CD14-positive monocyte (primary cell): ENCODE measurements at regions not wholly inside any gene's neighbourhood (a gene's known extent, or its start where the extent isn't known, plus 50 kb on each side); places are given as distances from the start of the nearest gene placed in this dataset.

Experiments used
- DNase-seq, 3 donors: peaks; one replicate each; pipeline ENCODE4 v3.0.0-alpha.2; 2011 to 2022
- H2AFZ ChIP-seq: 2 replicates; pipeline ENCODE4 v1.6.0; 2012; ENCODE audit warnings: mild to moderate bottlenecking, low read depth, low read length, inconsistent platforms; ENCODE audit not compliant: insufficient read depth, poor library complexity, severe bottlenecking
- H3K27ac ChIP-seq, 2 donors: 1 replicate in 1 of 2; 2 replicates in 1 of 2; pipeline ENCODE4 v1.5.1; 2012 to 2013; ENCODE audit warnings: low read length in 2 of 2, control low read depth in 1 of 2, inconsistent platforms in 1 of 2, low read depth in 1 of 2, mild to moderate bottlenecking in 1 of 2
- H3K27me3 ChIP-seq, 2 donors: one replicate each; pipeline versions ENCODE4 v1.6.0 to v1.6.1; 2011 to 2013; ENCODE audit warnings: low read length in 2 of 2; ENCODE audit not compliant: control insufficient read depth in 2 of 2, insufficient read depth in 2 of 2
- H3K36me3 ChIP-seq, 2 donors: replicated peaks in 1 of 2; 1 replicate in 1 of 2; 2 replicates in 1 of 2; pipeline versions ENCODE4 v1.5.1 to v1.6.1; 2012 to 2013; ENCODE audit warnings: low read length in 2 of 2, control low read depth in 1 of 2, inconsistent platforms in 1 of 2, mild to moderate bottlenecking in 1 of 2; ENCODE audit not compliant: insufficient read depth in 2 of 2, control insufficient read depth in 1 of 2
- H3K4me1 ChIP-seq, 2 donors: 1 replicate in 1 of 2; 2 replicates in 1 of 2; pipeline versions ENCODE4 v1.5.1 to v1.6.1; 2012 to 2013; ENCODE audit warnings: low read length in 2 of 2, control low read depth in 1 of 2, inconsistent platforms in 1 of 2, mild to moderate bottlenecking in 1 of 2, moderate library complexity in 1 of 2; ENCODE audit not compliant: insufficient read depth in 2 of 2, control insufficient read depth in 1 of 2
- H3K4me2 ChIP-seq: replicated peaks from 2 replicates; pipeline ENCODE3; 2012; ENCODE audit warnings: low read length, moderate library complexity, mild to moderate bottlenecking; ENCODE audit not compliant: poor library complexity, severe bottlenecking; ENCODE audit errors: extremely low read depth
- H3K4me3 ChIP-seq, 3 experiments: fragments of 200-600 bp in 1 of 3; sonication (generic) in 1 of 3; replicated peaks in 1 of 3; 1 replicate in 2 of 3; 2 replicates in 1 of 3; pipeline ENCODE4 v1.5.1; 2011 to 2013; ENCODE audit warnings: low read length in 3 of 3, mild to moderate bottlenecking in 3 of 3, control low read depth in 2 of 3, low read depth in 2 of 3, inconsistent platforms in 1 of 3, moderate library complexity in 1 of 3
- H3K79me2 ChIP-seq: 2 replicates; pipeline ENCODE4 v1.6.0; 2012; ENCODE audit warnings: mild to moderate bottlenecking, control low read depth, inconsistent platforms, low read length, moderate library complexity; ENCODE audit not compliant: insufficient read depth
- H3K9ac ChIP-seq: 2 replicates; pipeline ENCODE4 v1.6.0; 2017; ENCODE audit warnings: low read length, mild to moderate bottlenecking; ENCODE audit not compliant: insufficient read depth, poor library complexity, severe bottlenecking
- H3K9me3 ChIP-seq, 2 donors: replicated peaks in 1 of 2; 1 replicate in 1 of 2; 2 replicates in 1 of 2; pipeline versions ENCODE4 v1.5.1 to v1.6.1; 2012 to 2013; ENCODE audit warnings: low read length in 2 of 2, control low read depth in 1 of 2; ENCODE audit not compliant: control insufficient read depth in 1 of 2, insufficient read depth in 1 of 2
- H4K20me1 ChIP-seq: 2 replicates; pipeline ENCODE4 v1.6.0; 2012; ENCODE audit warnings: mild to moderate bottlenecking, low read length, control low read depth, moderate library complexity; ENCODE audit not compliant: insufficient read depth
- H3K27ac Mint-ChIP-seq, 7 donors: one replicate each; pipeline ENCODE4 v1.8.0; 2020; ENCODE audit warnings: mild to moderate bottlenecking in 7 of 7, mixed read lengths in 7 of 7, moderate library complexity in 6 of 7, inconsistent platforms in 2 of 7
- H3K27me3 Mint-ChIP-seq, 3 donors: one replicate each; pipeline ENCODE4 v1.8.0; 2021 to 2022; ENCODE audit warnings: low read depth in 3 of 3, mild to moderate bottlenecking in 3 of 3, mixed read lengths in 3 of 3, moderate library complexity in 3 of 3, inconsistent platforms in 1 of 3
- H3K36me3 Mint-ChIP-seq, 2 donors: one replicate each; pipeline ENCODE4 v1.8.0; 2020; ENCODE audit warnings: mixed read lengths in 2 of 2, inconsistent platforms in 1 of 2, mild to moderate bottlenecking in 1 of 2
- H3K4me1 Mint-ChIP-seq: one replicate; pipeline ENCODE4 v1.8.0; 2020; ENCODE audit warnings: mild to moderate bottlenecking, mixed read lengths
- H3K4me3 Mint-ChIP-seq, 2 donors: one replicate each; pipeline ENCODE4 v1.8.0; 2020; ENCODE audit warnings: mild to moderate bottlenecking in 2 of 2, mixed read lengths in 2 of 2, moderate library complexity in 1 of 2
- H3K9me3 Mint-ChIP-seq, 7 donors: one replicate each; pipeline ENCODE4 v1.8.0; 2020 to 2022; ENCODE audit warnings: mixed read lengths in 7 of 7, mild to moderate bottlenecking in 6 of 7, moderate library complexity in 6 of 7, inconsistent platforms in 2 of 7
- WGBS: methylation state at CpG from one replicate; pipeline ENCODE4 v1.1.5; 2013; ENCODE audit warnings: missing lambda C conversion rate; ENCODE audit not compliant: insufficient coverage; 5-methylcytosine and 5-hydroxymethylcytosine counted together
- intact Hi-C, 2 donors: fragments of 100-400 bp; cut with micrococcal nuclease; formaldehyde crosslinking; loops; one replicate each; pipeline versions ENCODE4 v1.15.0 to v1.15.1; 2023
- TF ChIP-seq, protein P1 (sequence below): fragments of 200-600 bp; IDR thresholded peaks from one replicate; pipeline ENCODE4 v1.8.0; 2022; ENCODE audit warnings: antibody characterized with exemption, mild to moderate bottlenecking

DNA sequence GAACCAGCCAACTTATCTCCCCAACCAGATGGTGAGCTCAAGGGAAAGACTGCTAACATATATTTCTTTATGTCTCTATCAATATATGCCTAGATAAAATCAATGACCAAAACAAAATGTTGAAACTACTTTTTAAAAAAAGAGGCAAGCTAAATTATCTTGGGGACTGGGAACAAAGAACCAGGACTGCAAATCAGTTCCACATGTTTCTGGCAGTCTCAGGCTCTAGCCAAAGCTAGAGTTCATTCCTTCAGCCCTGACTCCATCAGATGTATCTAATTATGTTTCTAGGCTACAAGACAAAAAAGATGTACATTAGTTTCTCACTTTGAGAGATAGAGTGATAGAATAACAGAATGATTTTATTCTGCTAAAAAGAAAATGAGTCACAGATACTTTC, 1290.3 kb upstream of the SORCS1 start:
- no peak for DNase-seq
- Histone ChIP-seq H3K9ac (no peak overlapping the region), H2AFZ (no peak overlapping the region), H3K4me1 (no peaks in the 10 kb centered on the region), H3K36me3 (no peaks in the 10 kb centered on the region), H3K9me3 (no peaks in the 10 kb centered on the region), H4K20me1 (no peaks in the 10 kb centered on the region), H3K27ac (no peak overlapping the region), H3K4me3 (no peak overlapping the region), H3K27me3 (no peaks in the 10 kb centered on the region), H3K79me2 (no peaks in the 10 kb centered on the region), H3K4me2 (no peak overlapping the region)
- H3K27ac Mint-ChIP-seq, result no peak overlapping the region
- no peaks in the 10 kb centered on the region for H3K27me3 Mint-ChIP-seq
- TF ChIP-seq, protein P1, sequence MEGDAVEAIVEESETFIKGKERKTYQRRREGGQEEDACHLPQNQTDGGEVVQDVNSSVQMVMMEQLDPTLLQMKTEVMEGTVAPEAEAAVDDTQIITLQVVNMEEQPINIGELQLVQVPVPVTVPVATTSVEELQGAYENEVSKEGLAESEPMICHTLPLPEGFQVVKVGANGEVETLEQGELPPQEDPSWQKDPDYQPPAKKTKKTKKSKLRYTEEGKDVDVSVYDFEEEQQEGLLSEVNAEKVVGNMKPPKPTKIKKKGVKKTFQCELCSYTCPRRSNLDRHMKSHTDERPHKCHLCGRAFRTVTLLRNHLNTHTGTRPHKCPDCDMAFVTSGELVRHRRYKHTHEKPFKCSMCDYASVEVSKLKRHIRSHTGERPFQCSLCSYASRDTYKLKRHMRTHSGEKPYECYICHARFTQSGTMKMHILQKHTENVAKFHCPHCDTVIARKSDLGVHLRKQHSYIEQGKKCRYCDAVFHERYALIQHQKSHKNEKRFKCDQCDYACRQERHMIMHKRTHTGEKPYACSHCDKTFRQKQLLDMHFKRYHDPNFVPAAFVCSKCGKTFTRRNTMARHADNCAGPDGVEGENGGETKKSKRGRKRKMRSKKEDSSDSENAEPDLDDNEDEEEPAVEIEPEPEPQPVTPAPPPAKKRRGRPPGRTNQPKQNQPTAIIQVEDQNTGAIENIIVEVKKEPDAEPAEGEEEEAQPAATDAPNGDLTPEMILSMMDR, result no peak
- no peaks in the 10 kb centered on the region for H3K36me3 Mint-ChIP-seq
- no peak overlapping the region for H3K4me3 Mint-ChIP-seq
- intact Hi-C loops, result no loop called here
- no peaks in the 10 kb centered on the region for H3K4me1 Mint-ChIP-seq
- peaks cover 0 to 3% (median 0%) of the 10 kb centered on the region in 7 donors for H3K9me3 Mint-ChIP-seq

DNA sequence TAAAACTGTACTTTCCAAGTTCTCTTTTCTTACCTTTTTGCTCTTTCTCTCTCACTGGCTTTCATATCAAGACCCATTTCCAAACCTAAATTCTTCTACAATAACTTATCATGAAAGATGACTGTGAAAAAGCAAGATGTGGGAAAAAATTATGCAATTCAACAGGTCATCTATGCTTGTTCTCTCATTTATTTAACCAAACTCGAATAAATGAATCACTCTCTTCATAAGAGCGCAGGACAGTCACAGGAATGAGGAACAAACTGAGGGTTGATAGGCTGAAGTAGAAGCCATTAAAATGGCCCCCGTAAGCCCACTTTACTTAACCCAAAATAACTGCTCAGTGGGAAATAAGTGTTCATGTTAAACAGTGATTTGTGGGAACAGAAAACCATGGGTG, 1289.7 kb upstream of the SORCS1 start:
- no peaks in the 10 kb centered on the region for H3K27me3 Mint-ChIP-seq
- Histone ChIP-seq H3K4me2 (no peak overlapping the region), H3K27me3 (no peaks in the 10 kb centered on the region), H3K79me2 (no peaks in the 10 kb centered on the region), H3K9ac (no peak overlapping the region), H4K20me1 (no peaks in the 10 kb centered on the region), H3K36me3 (no peaks in the 10 kb centered on the region), H2AFZ (no peak overlapping the region), H3K9me3 (no peaks in the 10 kb centered on the region), H3K27ac (no peak overlapping the region), H3K4me3 (no peak overlapping the region), H3K4me1 (no peaks in the 10 kb centered on the region)
- H3K36me3 Mint-ChIP-seq, result no peaks in the 10 kb centered on the region
- no peak overlapping the region for H3K27ac Mint-ChIP-seq
- H3K4me3 Mint-ChIP-seq, result no peak overlapping the region
- peaks cover 0 to 3% (median 0%) of the 10 kb centered on the region in 7 donors for H3K9me3 Mint-ChIP-seq
- no peak for DNase-seq
- TF ChIP-seq, protein P1, result no peak
- intact Hi-C loops, result no loop called here
- no peaks in the 10 kb centered on the region for H3K4me1 Mint-ChIP-seq
- no CpG with 5 or more reads among the region's 3 CpGs for WGBS
